ENCODE measurements at regions not wholly inside any gene's neighbourhood (a gene's known extent, or its start where the extent isn't known, plus 50 kb on each side); places are given as distances from the start of the nearest gene placed in this dataset.
"Not testable (repeated sequence)": the region's sequence is repeated elsewhere in the genome, so short reads cannot be mapped to it uniquely, and the experiment has no call there.

- not testable (repeated sequence) for H3K27me3 ChIP-seq (ENCODE audit: control insufficient read depth in 3 of 3, insufficient read depth in 3 of 3, low read length in 3 of 3); H3K36me3 ChIP-seq (ENCODE audit: control insufficient read depth in 3 of 3, insufficient read depth in 2 of 3, low read depth in 1 of 3, low read length in 3 of 3); H3K4me3 ChIP-seq (ENCODE audit: low read depth in 1 of 3, low read length in 3 of 3); FAIRE-seq; H3K27ac ChIP-seq (ENCODE audit: low read depth in 1 of 3, low read length in 2 of 3); DNase-seq; H3K4me1 ChIP-seq (ENCODE audit: control insufficient read depth in 3 of 3, insufficient read depth in 2 of 3, low read depth in 1 of 3, low read length in 2 of 3); H3K9me3 ChIP-seq (ENCODE audit: control insufficient read depth in 2 of 2, insufficient read depth in 1 of 2, low read depth in 1 of 2, low read length in 1 of 2)
- WGBS, 3 donors = 76 to 84% (median 79%) methylated on average over 5 to 9 of the region's 10 CpGs
These were observed 193.3 kb downstream of the NPIPA7 start for GRCh38 chr16:16572130-16572774.

- not testable (repeated sequence) for H3K9me3 ChIP-seq (ENCODE audit: control insufficient read depth in 2 of 2, insufficient read depth in 1 of 2, low read depth in 1 of 2, low read length in 1 of 2); H3K27ac ChIP-seq (ENCODE audit: low read depth in 1 of 3, low read length in 2 of 3); H3K4me3 ChIP-seq (ENCODE audit: low read depth in 1 of 3, low read length in 3 of 3); H3K27me3 ChIP-seq (ENCODE audit: control insufficient read depth in 3 of 3, insufficient read depth in 3 of 3, low read length in 3 of 3); H3K4me1 ChIP-seq (ENCODE audit: control insufficient read depth in 3 of 3, insufficient read depth in 2 of 3, low read depth in 1 of 3, low read length in 2 of 3); H3K36me3 ChIP-seq (ENCODE audit: control insufficient read depth in 3 of 3, insufficient read depth in 2 of 3, low read depth in 1 of 3, low read length in 3 of 3); DNase-seq; FAIRE-seq
- 29 to 58% (median 43%) methylated on average over 5 of the region's 5 CpGs for WGBS, 3 donors
These were observed 198.1 kb downstream of the NPIPA7 start for GRCh38 chr16:16577062-16577461.

GRCh38 chr16:16578701-16579100 is 199.8 kb downstream of the NPIPA7 start:
- DNase-seq (no peak), FAIRE-seq (no peak)
- H3K27me3 ChIP-seq (ENCODE audit: control insufficient read depth in 3 of 3, insufficient read depth in 3 of 3, low read length in 3 of 3) = no peaks in the 10 kb centered on the region
- no peaks in the 10 kb centered on the region for H3K4me1 ChIP-seq (ENCODE audit: control insufficient read depth in 3 of 3, insufficient read depth in 2 of 3, low read depth in 1 of 3, low read length in 2 of 3)
- WGBS, 3 donors = 90 to 95% (median 91%) methylated on average over 5 of the region's 5 CpGs
- H3K27ac ChIP-seq (ENCODE audit: low read depth in 1 of 3, low read length in 2 of 3) = no peak overlapping the region
- H3K9me3 ChIP-seq (ENCODE audit: control insufficient read depth in 2 of 2, insufficient read depth in 1 of 2, low read depth in 1 of 2, low read length in 1 of 2) = no peaks in the 10 kb centered on the region
- H3K36me3 ChIP-seq (ENCODE audit: control insufficient read depth in 3 of 3, insufficient read depth in 2 of 3, low read depth in 1 of 3, low read length in 3 of 3) = no peaks in the 10 kb centered on the region
- no peak overlapping the region for H3K4me3 ChIP-seq (ENCODE audit: low read depth in 1 of 3, low read length in 3 of 3)

GRCh38 chr16:16582916-16583315 is 204.0 kb downstream of the NPIPA7 start:
- not testable (repeated sequence) for DNase-seq; H3K36me3 ChIP-seq (ENCODE audit: control insufficient read depth in 3 of 3, insufficient read depth in 2 of 3, low read depth in 1 of 3, low read length in 3 of 3); H3K4me1 ChIP-seq (ENCODE audit: control insufficient read depth in 3 of 3, insufficient read depth in 2 of 3, low read depth in 1 of 3, low read length in 2 of 3); H3K27ac ChIP-seq (ENCODE audit: low read depth in 1 of 3, low read length in 2 of 3); H3K4me3 ChIP-seq (ENCODE audit: low read depth in 1 of 3, low read length in 3 of 3); FAIRE-seq; H3K9me3 ChIP-seq (ENCODE audit: control insufficient read depth in 2 of 2, insufficient read depth in 1 of 2, low read depth in 1 of 2, low read length in 1 of 2); H3K27me3 ChIP-seq (ENCODE audit: control insufficient read depth in 3 of 3, insufficient read depth in 3 of 3, low read length in 3 of 3)
- WGBS, 3 donors = 80 to 86% (median 83%) methylated on average over 7 of the region's 7 CpGs

GRCh38 chr16:16586073-16586651 is 207.2 kb downstream of the NPIPA7 start:
- not testable (repeated sequence) for H3K27me3 ChIP-seq (ENCODE audit: control insufficient read depth in 3 of 3, insufficient read depth in 3 of 3, low read length in 3 of 3); H3K4me3 ChIP-seq (ENCODE audit: low read depth in 1 of 3, low read length in 3 of 3); H3K27ac ChIP-seq (ENCODE audit: low read depth in 1 of 3, low read length in 2 of 3); H3K9me3 ChIP-seq (ENCODE audit: control insufficient read depth in 2 of 2, insufficient read depth in 1 of 2, low read depth in 1 of 2, low read length in 1 of 2); FAIRE-seq; H3K4me1 ChIP-seq (ENCODE audit: control insufficient read depth in 3 of 3, insufficient read depth in 2 of 3, low read depth in 1 of 3, low read length in 2 of 3); DNase-seq; H3K36me3 ChIP-seq (ENCODE audit: control insufficient read depth in 3 of 3, insufficient read depth in 2 of 3, low read depth in 1 of 3, low read length in 3 of 3)
- WGBS, 3 donors = 49 to 63% (median 49%) methylated on average over 5 to 6 of the region's 7 CpGs

- not testable (repeated sequence) for H3K36me3 ChIP-seq (ENCODE audit: control insufficient read depth in 3 of 3, insufficient read depth in 2 of 3, low read depth in 1 of 3, low read length in 3 of 3); H3K27ac ChIP-seq (ENCODE audit: low read depth in 1 of 3, low read length in 2 of 3); H3K4me3 ChIP-seq (ENCODE audit: low read depth in 1 of 3, low read length in 3 of 3); H3K9me3 ChIP-seq (ENCODE audit: control insufficient read depth in 2 of 2, insufficient read depth in 1 of 2, low read depth in 1 of 2, low read length in 1 of 2); DNase-seq; H3K27me3 ChIP-seq (ENCODE audit: control insufficient read depth in 3 of 3, insufficient read depth in 3 of 3, low read length in 3 of 3); H3K4me1 ChIP-seq (ENCODE audit: control insufficient read depth in 3 of 3, insufficient read depth in 2 of 3, low read depth in 1 of 3, low read length in 2 of 3); FAIRE-seq
- 89 to 92% (median 90%) methylated on average over 4 of the region's 6 CpGs for WGBS, 3 donors
These were observed 208.0 kb downstream of the NPIPA7 start for GRCh38 chr16:16586969-16587368.

GRCh38 chr16:16588436-16588835 is 209.5 kb downstream of the NPIPA7 start:
- not testable (repeated sequence) for DNase-seq; H3K4me1 ChIP-seq (ENCODE audit: control insufficient read depth in 3 of 3, insufficient read depth in 2 of 3, low read depth in 1 of 3, low read length in 2 of 3); FAIRE-seq; H3K36me3 ChIP-seq (ENCODE audit: control insufficient read depth in 3 of 3, insufficient read depth in 2 of 3, low read depth in 1 of 3, low read length in 3 of 3); H3K27ac ChIP-seq (ENCODE audit: low read depth in 1 of 3, low read length in 2 of 3); H3K9me3 ChIP-seq (ENCODE audit: control insufficient read depth in 2 of 2, insufficient read depth in 1 of 2, low read depth in 1 of 2, low read length in 1 of 2); H3K4me3 ChIP-seq (ENCODE audit: low read depth in 1 of 3, low read length in 3 of 3); H3K27me3 ChIP-seq (ENCODE audit: control insufficient read depth in 3 of 3, insufficient read depth in 3 of 3, low read length in 3 of 3)
- WGBS, 3 donors = 71 to 74% (median 73%) methylated on average over 6 to 7 of the region's 7 CpGs

- 20% methylated on average over 2 of the region's 4 CpGs; no CpG with 5 or more reads in 2 of the 3 donors for WGBS, 3 donors
- H3K27ac ChIP-seq (ENCODE audit: low read depth in 1 of 3, low read length in 2 of 3); H3K4me3 ChIP-seq (ENCODE audit: low read depth in 1 of 3, low read length in 3 of 3); H3K9me3 ChIP-seq (ENCODE audit: control insufficient read depth in 2 of 2, insufficient read depth in 1 of 2, low read depth in 1 of 2, low read length in 1 of 2); H3K36me3 ChIP-seq (ENCODE audit: control insufficient read depth in 3 of 3, insufficient read depth in 2 of 3, low read depth in 1 of 3, low read length in 3 of 3); DNase-seq; H3K4me1 ChIP-seq (ENCODE audit: control insufficient read depth in 3 of 3, insufficient read depth in 2 of 3, low read depth in 1 of 3, low read length in 2 of 3); H3K27me3 ChIP-seq (ENCODE audit: control insufficient read depth in 3 of 3, insufficient read depth in 3 of 3, low read length in 3 of 3); FAIRE-seq: not testable (repeated sequence)
These were observed 211.8 kb downstream of the NPIPA7 start for GRCh38 chr16:16590654-16591318.

All from small intestine (tissue), 7 donors.